ENCODE measurements at regions not wholly inside any gene's neighbourhood (a gene's known extent, or its start where the extent isn't known, plus 50 kb on each side); places are given as distances from the start of the nearest gene placed in this dataset.

GRCh38 chr9:107931071-107931715, 441.6 kb upstream of the KLF4 start:
- no peak for DNase-seq (ENCODE audit: low read depth in 2 of 2)

- DNase-seq (ENCODE audit: low read depth in 2 of 2), result no peak
Measured at GRCh38 chr9:107929443-107929842, 439.9 kb upstream of the KLF4 start.

- no peak for DNase-seq (ENCODE audit: low read depth in 2 of 2)
Measured at GRCh38 chr9:107928701-107929371, 439.3 kb upstream of the KLF4 start.

- DNase-seq (ENCODE audit: low read depth in 2 of 2), result no peak
Measured at GRCh38 chr9:107927276-107927675, 437.7 kb upstream of the KLF4 start.

- no peak for DNase-seq (ENCODE audit: low read depth in 2 of 2)
Measured at GRCh38 chr9:107925749-107926297, 436.3 kb upstream of the KLF4 start.

- DNase-seq (ENCODE audit: low read depth in 2 of 2), result no peak
Measured at GRCh38 chr9:107922260-107922659, 432.7 kb upstream of the KLF4 start.

- DNase-seq (ENCODE audit: low read depth in 2 of 2), result no peak
Measured at GRCh38 chr9:107919263-107919662, 429.7 kb upstream of the KLF4 start.

- no peak for DNase-seq (ENCODE audit: low read depth in 2 of 2)
Measured at GRCh38 chr9:107918749-107919148, 429.2 kb upstream of the KLF4 start.

- DNase-seq (ENCODE audit: low read depth in 2 of 2), result no peak
Measured at GRCh38 chr9:107914151-107914550, 424.6 kb upstream of the KLF4 start.

- DNase-seq (ENCODE audit: low read depth in 2 of 2), result no peak
Measured at GRCh38 chr9:107907715-107908114, 418.1 kb upstream of the KLF4 start.

GRCh38 chr9:107907255-107907654, 417.7 kb upstream of the KLF4 start:
- no peak for DNase-seq (ENCODE audit: low read depth in 2 of 2)

GRCh38 chr9:107906074-107906473, 416.5 kb upstream of the KLF4 start:
- no peak for DNase-seq (ENCODE audit: low read depth in 2 of 2)

- DNase-seq (ENCODE audit: low read depth in 2 of 2), result no peak
Measured at GRCh38 chr9:107905308-107906020, 415.9 kb upstream of the KLF4 start.

GRCh38 chr9:107899961-107900330, 410.4 kb upstream of the KLF4 start:
- no peak for DNase-seq (ENCODE audit: low read depth in 2 of 2)

- no peak for DNase-seq (ENCODE audit: low read depth in 2 of 2)
Measured at GRCh38 chr9:107898761-107899160, 409.2 kb upstream of the KLF4 start.

GRCh38 chr9:107896544-107896943, 407.0 kb upstream of the KLF4 start:
- DNase-seq (ENCODE audit: low read depth in 2 of 2), result no peak

GRCh38 chr9:107895501-107896001, 406.0 kb upstream of the KLF4 start:
- no peak for DNase-seq (ENCODE audit: low read depth in 2 of 2)

GRCh38 chr9:107894572-107895261, 405.1 kb upstream of the KLF4 start:
- no peak for DNase-seq (ENCODE audit: low read depth in 2 of 2)

GRCh38 chr9:107890921-107891465, 401.4 kb upstream of the KLF4 start:
- DNase-seq (ENCODE audit: low read depth in 2 of 2), result no peak

- no peak for DNase-seq (ENCODE audit: low read depth in 2 of 2)
Measured at GRCh38 chr9:107888773-107889227, 399.2 kb upstream of the KLF4 start.

- no peak for DNase-seq (ENCODE audit: low read depth in 2 of 2)
Measured at GRCh38 chr9:107886826-107887225, 397.3 kb upstream of the KLF4 start.
